PC-9 (cell line): ENCODE measurements at regions not wholly inside any gene's neighbourhood (a gene's known extent, or its start where the extent isn't known, plus 50 kb on each side); places are given as distances from the start of the nearest gene placed in this dataset.

Experiments used
- CTCF ChIP-seq: fragments of 200-600 bp; sonication (generic); conservative IDR thresholded peaks from 2 replicates; pipeline ENCODE4 v1.6.1; 2017; ENCODE audit warnings: mixed run types, antibody characterized with exemption, mild to moderate bottlenecking, moderate library complexity
- EZH2 ChIP-seq: fragments of 200-600 bp; sonication (generic); IDR thresholded peaks from 2 replicates; pipeline ENCODE4 v1.8.0; 2017; ENCODE audit warnings: antibody characterized with exemption, low read depth

- TF ChIP-seq CTCF: no peak
- TF ChIP-seq EZH2: no peak
Measured at GRCh38 chr16:48852458-48852857, 242.5 kb upstream of the N4BP1 start.
